ENCODE measurements at regions not wholly inside any gene's neighbourhood (a gene's known extent, or its start where the extent isn't known, plus 50 kb on each side); places are given as distances from the start of the nearest gene placed in this dataset.

DNA sequence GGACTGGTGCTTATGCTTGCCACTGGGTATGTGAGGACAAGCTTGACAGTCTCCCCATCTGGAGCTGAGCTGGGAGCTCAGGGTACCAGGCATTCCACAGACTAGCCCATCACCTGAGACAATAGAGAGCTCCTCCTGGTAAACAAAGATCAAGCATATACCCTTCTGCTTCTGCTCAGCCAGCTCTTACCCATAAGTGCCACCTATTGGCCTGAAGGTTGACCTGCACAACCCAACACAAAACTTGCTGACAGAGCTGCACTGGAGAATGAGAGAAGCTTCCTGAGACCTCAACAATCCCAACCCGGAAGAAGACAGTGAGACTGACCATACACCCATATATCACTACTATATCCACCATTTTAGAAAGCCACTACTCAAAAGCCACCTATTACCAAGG lies 1049.2 kb upstream of the INTU start:
- Histone ChIP-seq H3K4me3 (replicated peaks; ENCODE audit: insufficient read depth, low read length) (no peak overlapping the region), H3K27me3 (ENCODE audit: insufficient read depth, poor library complexity, severe bottlenecking) (no peaks in the 10 kb centered on the region), H3K27ac (replicated peaks) (no peak overlapping the region)
- TF ChIP-seq GABPA (IDR thresholded peaks at IDR 0.05; ENCODE audit: low read depth) = no peak
- TF ChIP-seq, protein P1, sequence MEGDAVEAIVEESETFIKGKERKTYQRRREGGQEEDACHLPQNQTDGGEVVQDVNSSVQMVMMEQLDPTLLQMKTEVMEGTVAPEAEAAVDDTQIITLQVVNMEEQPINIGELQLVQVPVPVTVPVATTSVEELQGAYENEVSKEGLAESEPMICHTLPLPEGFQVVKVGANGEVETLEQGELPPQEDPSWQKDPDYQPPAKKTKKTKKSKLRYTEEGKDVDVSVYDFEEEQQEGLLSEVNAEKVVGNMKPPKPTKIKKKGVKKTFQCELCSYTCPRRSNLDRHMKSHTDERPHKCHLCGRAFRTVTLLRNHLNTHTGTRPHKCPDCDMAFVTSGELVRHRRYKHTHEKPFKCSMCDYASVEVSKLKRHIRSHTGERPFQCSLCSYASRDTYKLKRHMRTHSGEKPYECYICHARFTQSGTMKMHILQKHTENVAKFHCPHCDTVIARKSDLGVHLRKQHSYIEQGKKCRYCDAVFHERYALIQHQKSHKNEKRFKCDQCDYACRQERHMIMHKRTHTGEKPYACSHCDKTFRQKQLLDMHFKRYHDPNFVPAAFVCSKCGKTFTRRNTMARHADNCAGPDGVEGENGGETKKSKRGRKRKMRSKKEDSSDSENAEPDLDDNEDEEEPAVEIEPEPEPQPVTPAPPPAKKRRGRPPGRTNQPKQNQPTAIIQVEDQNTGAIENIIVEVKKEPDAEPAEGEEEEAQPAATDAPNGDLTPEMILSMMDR (IDR thresholded peaks at IDR 0.05; ENCODE audit: insufficient read depth, low read length) = no peak
- TF ChIP-seq, protein P2, sequence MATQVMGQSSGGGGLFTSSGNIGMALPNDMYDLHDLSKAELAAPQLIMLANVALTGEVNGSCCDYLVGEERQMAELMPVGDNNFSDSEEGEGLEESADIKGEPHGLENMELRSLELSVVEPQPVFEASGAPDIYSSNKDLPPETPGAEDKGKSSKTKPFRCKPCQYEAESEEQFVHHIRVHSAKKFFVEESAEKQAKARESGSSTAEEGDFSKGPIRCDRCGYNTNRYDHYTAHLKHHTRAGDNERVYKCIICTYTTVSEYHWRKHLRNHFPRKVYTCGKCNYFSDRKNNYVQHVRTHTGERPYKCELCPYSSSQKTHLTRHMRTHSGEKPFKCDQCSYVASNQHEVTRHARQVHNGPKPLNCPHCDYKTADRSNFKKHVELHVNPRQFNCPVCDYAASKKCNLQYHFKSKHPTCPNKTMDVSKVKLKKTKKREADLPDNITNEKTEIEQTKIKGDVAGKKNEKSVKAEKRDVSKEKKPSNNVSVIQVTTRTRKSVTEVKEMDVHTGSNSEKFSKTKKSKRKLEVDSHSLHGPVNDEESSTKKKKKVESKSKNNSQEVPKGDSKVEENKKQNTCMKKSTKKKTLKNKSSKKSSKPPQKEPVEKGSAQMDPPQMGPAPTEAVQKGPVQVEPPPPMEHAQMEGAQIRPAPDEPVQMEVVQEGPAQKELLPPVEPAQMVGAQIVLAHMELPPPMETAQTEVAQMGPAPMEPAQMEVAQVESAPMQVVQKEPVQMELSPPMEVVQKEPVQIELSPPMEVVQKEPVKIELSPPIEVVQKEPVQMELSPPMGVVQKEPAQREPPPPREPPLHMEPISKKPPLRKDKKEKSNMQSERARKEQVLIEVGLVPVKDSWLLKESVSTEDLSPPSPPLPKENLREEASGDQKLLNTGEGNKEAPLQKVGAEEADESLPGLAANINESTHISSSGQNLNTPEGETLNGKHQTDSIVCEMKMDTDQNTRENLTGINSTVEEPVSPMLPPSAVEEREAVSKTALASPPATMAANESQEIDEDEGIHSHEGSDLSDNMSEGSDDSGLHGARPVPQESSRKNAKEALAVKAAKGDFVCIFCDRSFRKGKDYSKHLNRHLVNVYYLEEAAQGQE (IDR thresholded peaks at IDR 0.05; ENCODE audit: insufficient replicate concordance, low read depth) = no peak
- no peak for TF ChIP-seq SPI1 (IDR thresholded peaks at IDR 0.05; ENCODE audit: borderline replicate concordance, low read depth)
- no peak for TF ChIP-seq POLR2AphosphoS5 (IDR thresholded peaks at IDR 0.05; ENCODE audit: low read depth)
- peak in 1 of 2 experiments; percentile 9 for DNase-seq (ENCODE audit: low read depth in 1 of 2, low spot score in 1 of 2)

DNA sequence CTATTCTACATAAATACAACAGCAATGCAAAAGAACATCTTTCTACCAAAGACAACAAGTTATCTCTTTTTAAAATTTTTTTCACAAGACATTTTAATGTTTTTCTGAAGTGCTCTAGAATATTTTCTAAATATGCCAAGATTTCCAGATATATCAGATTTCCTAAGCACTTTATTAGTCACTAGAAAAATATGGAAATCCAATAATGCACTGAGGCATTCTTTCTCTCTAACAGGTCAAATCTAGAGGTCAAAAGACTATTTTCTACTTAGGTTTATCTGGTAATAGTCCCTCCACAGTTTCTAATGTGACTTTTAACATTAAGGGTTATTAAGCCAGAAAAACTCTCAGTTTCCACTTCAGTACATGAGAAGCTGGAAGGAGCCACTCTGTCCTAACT lies 1041.2 kb upstream of the INTU start:
- DNase-seq (ENCODE audit: low read depth in 1 of 2, low spot score in 1 of 2) = no peak
- TF ChIP-seq, protein P1 (IDR thresholded peaks at IDR 0.05; ENCODE audit: insufficient read depth, low read length) = no peak
- TF ChIP-seq, protein P2 (IDR thresholded peaks at IDR 0.05; ENCODE audit: insufficient replicate concordance, low read depth) = no peak
- TF ChIP-seq SPI1 (IDR thresholded peaks at IDR 0.05; ENCODE audit: borderline replicate concordance, low read depth) (no peak), POLR2AphosphoS5 (IDR thresholded peaks at IDR 0.05; ENCODE audit: low read depth) (no peak), GABPA (IDR thresholded peaks at IDR 0.05; ENCODE audit: low read depth) (no peak)
- H3K27me3 ChIP-seq (ENCODE audit: insufficient read depth, poor library complexity, severe bottlenecking) = no peaks in the 10 kb centered on the region
- no peak overlapping the region for H3K27ac ChIP-seq (replicated peaks)
- H3K4me3 ChIP-seq (replicated peaks; ENCODE audit: insufficient read depth, low read length) = no peak overlapping the region

DNA sequence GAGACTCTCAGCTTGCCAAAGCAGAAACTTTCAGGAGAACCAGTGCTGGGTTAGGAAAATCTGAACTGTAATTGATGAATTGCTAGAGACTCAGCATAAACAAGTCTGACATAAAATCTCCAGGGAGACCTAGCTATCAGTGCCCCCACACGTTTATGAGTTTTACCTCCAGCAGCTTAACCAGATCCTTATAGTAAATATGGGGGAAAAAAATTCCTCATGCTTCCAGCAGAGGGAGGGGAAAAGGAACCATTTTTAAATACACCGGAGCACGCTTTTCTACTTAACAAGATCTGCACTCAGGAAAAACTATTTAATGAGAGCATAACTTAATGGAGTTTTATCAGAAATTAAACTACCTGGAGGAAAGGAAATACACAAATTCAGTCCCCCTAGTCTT lies 1040.7 kb upstream of the INTU start:
- H3K4me3 ChIP-seq (replicated peaks; ENCODE audit: insufficient read depth, low read length) = no peak overlapping the region
- no peak for DNase-seq (ENCODE audit: low read depth in 1 of 2, low spot score in 1 of 2)
- no peaks in the 10 kb centered on the region for H3K27me3 ChIP-seq (ENCODE audit: insufficient read depth, poor library complexity, severe bottlenecking)
- TF ChIP-seq, protein P2 (IDR thresholded peaks at IDR 0.05; ENCODE audit: insufficient replicate concordance, low read depth) = no peak
- TF ChIP-seq SPI1 (IDR thresholded peaks at IDR 0.05; ENCODE audit: borderline replicate concordance, low read depth) = no peak
- TF ChIP-seq, protein P1 (IDR thresholded peaks at IDR 0.05; ENCODE audit: insufficient read depth, low read length) = no peak
- no peak for TF ChIP-seq GABPA (IDR thresholded peaks at IDR 0.05; ENCODE audit: low read depth)
- no peak for TF ChIP-seq POLR2AphosphoS5 (IDR thresholded peaks at IDR 0.05; ENCODE audit: low read depth)
- no peak overlapping the region for H3K27ac ChIP-seq (replicated peaks)

Data from HL-60 (cell line).